Dedifferentiated amniotic fluid mesenchymal stem cell (primary cell): ENCODE measurements at regions not wholly inside any gene's neighbourhood (a gene's known extent, or its start where the extent isn't known, plus 50 kb on each side); places are given as distances from the start of the nearest gene placed in this dataset.
"Not testable (repeated sequence)": the region's sequence is repeated elsewhere in the genome, so short reads cannot be mapped to it uniquely, and the experiment has no call there.

Experiments used
- DNase-seq: peaks from one replicate; pipeline ENCODE4 v3.0.0-alpha.2; 2016; ENCODE audit errors: extremely low spot score

DNA sequence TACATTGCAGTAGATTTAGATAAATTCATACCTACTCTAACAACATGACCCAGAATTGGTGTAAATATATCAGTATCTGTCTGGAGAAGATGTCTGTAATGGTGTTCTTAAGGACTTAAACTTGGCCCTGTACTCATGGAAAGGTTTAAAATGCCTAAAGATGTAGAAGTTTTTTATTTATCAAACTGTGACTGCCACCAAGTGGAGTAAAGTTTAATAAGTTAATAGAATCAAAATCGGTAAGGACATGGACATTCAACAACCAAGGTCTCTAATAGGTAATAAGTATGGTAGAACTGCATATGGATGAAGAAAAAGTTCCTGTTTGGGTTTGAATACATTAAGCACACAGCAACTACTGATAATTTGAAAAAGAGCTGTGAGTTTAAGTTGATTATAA, 474.0 kb upstream of the NDST3 start:
- no peak for DNase-seq

DNA sequence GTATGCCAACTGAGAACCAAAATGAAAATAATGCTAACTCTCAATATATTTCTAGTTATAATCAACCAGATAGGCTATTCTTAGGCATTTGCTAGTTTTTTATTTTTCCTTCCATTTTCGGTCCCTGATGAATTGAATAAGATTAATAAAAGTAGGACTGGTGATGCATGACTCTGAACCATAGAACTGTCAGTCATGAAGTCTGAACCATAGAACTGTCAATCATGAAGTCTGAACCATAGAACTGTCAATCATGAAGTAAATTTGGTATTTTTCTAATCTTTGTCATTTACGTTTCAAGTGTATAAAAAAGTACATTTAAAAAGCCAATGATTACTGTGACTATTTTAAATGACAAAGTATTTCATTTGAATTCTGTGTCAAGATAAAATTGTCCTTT, 460.2 kb upstream of the NDST3 start:
- no peak for DNase-seq

DNA sequence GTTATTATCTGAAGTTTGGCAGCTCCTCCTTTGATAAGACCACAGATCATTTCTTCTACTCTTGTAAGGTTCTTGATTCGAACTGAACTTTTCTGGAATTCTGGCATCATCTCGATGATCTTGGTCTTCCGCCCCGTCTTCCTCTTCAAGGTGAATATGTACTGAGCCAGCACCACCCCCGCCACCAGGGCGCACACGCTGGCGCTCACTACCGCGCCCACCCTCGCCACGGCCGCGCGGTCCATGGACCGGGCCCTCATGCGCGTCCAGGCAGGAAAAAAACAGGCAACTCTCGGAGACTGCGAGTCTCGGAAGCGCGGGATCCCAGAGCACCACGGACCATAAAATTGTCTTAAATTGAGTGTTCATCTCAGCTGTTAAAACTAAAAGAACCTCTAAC, 458.4 kb upstream of the NDST3 start:
- DNase-seq, result no peak

DNA sequence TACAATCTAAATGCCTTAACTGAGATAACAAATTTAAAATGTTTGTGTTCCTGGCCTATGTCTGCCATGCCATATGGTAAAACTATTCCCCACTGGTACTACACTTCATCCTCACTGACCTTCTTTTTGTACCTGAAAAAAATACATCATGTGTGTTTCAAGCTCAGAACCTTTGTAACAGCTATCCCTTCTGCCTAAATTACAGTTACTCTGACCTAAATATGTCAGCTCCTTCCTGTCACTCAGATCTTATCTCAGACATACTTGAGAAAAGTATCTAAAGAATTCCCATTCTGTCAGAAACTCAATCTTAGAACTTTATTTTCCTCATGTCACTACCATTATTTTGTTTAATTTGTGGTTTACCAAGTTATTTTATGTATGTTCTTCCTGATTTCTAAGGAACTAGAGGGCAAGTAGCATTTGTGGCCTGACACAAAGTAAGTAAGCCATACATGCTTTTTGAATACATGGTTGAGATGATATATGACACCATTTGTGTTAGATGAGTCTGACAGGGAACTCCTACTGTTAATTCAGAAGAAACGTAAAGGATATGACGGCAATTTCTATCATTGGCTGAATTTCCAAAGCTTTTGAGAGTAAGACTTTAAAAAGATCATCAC, 456.5 kb upstream of the NDST3 start:
- no peak for DNase-seq

DNA sequence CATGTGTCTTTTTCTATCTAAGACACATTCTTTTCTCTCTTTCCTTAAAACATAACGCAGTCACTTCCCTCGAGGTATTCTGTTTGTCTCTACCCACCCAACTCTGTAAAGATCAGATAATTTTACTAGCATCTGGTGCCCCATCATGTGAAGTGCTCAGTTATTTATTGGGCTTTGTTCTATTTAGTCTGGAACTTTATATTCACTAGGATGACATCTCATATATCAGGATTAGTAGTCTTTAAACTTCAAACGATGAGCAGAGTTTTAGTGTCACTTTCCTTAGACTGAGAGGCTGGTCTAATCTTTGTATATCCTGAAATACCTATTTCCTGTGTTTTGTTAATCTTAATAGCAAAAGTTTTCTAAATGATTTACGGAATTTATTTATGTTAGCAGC, 445.5 kb upstream of the NDST3 start:
- DNase-seq, result no peak

DNA sequence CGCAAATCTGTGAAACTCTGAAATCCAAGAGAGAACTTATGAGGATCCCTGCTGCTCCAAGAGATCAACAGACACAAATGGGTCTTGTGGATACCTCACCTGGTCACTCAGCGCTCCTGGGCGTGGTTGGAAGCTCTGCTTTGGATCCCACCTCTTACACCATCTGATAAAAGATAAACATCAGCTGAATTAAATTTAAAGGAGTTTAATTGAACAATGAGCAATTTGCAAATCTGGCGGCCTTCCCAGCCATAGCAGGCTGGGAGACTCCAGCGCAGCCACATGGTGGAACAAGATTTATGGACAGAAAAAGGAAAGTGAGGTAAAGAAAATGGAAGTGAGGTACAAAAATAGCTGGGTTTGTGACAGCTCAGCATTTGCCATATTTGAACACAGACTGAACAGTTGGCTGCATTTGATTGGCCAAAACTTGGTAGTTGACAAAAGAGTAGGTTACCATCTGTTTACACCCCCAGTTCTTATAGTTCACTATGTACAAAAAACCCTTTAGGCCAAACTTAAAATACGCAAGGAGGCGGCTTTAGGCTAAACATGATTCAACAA, 437.3 kb upstream of the NDST3 start:
- no peak for DNase-seq

DNA sequence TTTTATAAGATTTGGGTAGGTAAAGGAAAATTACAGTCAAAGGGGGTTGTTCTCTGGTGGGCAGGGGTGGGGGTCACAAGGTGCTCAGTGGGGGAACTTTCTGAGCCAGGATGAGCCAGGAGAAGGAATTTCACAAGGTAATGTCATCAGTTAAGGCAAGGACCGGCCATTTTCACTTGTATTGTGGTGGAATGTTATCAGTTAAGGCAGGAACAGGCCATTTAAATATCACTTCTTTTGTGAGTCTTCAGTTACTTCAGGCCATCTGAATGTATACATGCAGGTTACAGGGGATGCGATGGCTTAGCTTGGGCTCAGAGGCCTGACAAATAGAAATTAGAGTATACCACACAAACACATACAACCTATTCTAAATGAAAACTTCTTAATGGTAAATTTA, 434.9 kb upstream of the NDST3 start:
- not testable (repeated sequence) for DNase-seq

DNA sequence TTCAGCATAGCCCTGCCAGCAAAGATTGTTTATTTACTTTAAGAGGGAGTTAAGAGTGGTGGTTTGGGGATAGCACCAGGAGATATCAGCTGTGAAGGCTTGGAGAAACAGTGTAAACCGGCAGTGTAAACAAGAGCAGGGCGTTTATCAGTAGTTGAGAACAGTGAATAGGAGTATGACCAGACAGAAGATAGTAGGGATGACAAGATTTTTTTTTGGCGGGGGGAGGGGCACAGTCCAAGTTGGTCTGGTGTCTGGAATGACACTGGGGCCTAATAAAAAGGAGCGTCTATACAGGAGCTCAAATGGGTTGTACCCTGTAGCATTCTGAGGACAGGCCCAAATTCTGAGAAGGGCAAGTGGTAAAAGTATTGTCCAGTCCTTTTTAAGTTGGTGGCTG, 433.4 kb upstream of the NDST3 start:
- DNase-seq, result not testable (repeated sequence)

DNA sequence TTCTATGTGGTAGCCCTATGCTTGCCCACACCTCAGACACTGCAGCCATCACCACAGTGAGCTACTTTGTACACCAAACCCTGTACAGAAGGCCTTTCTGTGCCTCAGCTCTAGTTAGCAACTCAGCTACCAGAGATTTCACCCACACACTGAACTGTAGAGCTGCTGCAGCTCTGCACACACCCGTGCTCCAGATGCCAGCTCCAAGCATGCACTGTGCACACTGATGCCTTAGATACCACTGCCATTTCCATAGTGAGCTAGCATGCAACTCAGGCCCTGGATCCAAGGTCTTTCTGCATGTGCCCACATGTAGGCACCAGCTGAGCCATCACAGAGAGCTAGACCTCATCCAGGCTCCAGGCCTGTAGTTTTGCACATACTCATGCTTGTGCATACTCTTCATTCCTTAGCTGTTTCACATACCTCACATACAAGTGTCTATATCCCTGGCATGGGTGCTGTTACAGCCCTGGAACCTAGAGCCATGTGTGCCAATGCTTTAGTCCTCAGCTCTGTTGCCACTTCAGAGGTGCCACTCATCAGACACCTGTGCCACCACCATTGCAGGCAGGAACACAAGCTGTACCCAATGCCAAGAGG, 423.5 kb upstream of the NDST3 start:
- DNase-seq, result no peak

DNA sequence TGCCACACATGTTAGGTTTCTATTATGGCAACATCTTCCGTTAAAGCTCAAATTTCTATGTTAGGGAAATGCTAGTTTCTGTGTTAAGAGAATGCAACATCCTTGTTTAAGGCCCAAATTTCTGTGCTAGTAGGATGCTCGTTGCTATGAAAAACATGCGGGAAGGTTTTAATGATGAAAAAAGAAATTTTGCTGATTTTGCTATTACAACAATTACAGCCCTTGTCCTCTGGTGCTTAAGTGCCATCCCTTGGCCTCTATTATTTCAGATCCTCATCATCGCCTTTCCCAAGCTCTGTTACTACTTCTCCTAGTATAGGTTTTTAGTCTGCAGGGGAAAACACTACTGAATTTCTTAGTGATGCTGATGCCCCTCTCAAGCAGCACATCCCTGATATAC, 412.6 kb upstream of the NDST3 start:
- DNase-seq, result no peak

DNA sequence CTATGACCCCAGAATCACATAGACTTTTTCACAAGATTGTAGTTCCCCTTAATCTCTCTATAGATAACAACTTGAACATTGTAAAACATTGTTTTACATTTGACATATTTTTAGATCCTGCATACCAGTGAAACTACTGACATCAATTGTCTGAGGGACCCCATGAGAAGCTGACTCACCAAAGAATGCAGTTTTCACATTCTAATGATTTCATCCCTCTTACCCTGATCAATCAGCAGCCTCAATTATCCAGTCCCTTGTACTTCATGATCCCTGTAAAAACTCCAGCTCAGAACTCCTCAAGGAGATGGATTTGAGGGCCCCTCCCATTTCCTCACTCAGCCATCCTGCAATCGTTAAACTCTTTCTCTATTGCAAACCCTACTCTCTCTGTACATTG, 411.0 kb upstream of the NDST3 start:
- DNase-seq, result no peak

DNA sequence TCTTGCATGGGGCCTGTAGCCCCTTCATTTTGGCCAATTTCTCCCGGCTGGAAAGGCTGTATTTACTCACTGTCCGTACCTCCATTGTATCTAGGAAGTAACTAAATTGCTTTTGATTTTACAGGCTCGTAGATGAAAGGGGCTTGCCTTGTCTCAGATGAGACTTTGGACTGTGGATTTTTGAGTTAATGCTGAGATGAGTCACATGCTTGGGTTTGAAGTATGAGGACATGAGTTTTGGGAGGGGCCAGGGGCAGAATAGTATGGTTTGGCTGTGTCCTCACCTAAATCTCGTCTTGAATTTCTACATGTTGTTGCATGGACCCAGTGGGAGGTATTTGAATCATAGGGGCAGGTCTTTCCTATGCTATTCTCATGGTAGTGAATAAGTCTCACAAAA, 407.6 kb upstream of the NDST3 start:
- DNase-seq, result no peak

DNA sequence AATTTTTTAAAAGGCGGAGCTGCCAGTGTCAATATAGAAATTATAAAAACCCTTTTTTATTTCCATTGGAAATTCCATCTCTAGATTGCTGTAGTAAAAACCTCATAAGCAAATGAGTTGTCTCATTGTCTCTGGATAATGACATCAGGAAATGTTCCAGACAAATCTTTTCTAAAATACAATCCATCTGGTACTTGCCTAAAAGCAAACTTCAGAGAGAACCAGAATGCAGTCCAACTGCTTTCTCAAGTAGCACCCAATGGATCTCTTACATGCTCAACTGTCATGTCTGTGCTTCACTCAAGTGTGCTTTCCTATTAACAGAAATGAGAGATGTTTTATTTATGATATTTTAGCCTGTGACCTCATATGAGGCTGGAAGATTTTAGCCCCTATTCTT, 399.6 kb upstream of the NDST3 start:
- no peak for DNase-seq

DNA sequence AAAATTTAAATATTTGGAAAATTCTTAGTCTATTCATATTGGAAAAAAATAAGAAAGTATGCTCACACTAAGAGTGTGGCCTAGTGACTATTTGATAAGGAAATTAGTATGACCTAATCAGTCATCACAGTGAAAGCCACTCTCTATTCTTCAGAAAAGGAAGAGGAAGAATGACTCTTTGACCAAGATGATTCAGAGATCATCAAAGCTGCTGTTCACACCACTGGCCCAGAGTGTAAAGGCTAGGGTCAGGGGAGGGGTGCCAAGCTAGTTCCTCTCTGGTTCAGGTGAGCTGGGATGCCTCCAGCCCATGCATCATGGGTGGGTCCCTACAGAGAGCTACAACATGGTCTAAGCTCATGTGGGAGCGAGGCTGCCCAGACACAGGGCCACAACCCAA, 396.9 kb upstream of the NDST3 start:
- no peak for DNase-seq

DNA sequence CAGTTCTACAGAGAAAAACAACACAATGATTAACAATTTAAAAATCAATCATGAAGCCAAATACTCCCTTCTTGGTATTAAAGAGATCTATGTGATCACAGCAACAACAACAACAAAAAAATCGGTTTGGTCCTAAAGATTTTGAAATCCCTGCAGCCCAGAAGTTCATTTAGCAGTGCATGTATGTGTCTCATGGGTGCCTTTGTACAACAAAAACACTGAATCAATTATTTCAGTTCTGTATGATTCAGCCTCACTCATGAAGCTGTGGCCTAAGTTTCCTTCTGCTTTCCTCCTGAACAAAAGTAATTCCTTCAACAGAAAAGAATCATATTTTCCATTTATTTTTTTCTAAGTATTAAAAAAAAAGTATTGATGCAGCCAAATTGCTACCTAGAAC, 393.4 kb upstream of the NDST3 start:
- no peak for DNase-seq

DNA sequence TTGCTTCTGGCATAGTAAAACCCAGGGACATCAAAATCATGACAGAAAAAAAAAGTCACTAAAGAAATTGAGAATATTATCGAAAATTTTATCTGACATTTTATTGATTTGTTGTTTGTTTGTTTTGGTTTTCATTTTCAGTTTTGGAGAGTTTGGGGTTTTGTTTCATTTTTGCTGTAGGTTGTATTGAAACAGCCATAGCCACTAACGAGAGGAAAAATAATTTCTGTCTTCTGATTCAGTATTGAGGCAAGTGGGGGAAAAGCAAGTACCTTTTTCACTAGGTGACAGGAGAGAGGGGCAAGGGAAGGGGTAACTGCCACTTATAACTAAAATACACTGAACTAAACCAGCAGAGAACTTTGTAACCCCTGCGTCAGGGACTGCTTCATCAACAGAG, 392.8 kb upstream of the NDST3 start:
- no peak for DNase-seq

DNA sequence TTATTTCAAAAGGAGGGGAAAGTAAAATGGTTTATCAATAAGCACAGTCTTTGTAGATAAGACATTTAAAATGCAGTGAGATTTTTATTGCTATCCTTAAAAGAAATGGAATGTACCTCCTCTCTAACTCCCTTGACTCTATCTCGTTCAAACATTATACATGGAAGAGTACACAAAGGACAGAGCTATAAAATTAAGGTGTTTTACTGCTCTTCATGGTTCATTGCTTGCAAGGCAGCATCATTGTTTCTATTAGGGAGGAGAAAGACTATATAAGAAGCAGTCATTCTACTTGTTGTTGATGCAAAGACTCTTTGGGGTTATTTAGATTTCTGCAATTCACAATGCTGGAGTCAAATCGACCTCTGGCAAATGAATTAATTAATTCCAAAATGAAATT, 380.2 kb upstream of the NDST3 start:
- no peak for DNase-seq

DNA sequence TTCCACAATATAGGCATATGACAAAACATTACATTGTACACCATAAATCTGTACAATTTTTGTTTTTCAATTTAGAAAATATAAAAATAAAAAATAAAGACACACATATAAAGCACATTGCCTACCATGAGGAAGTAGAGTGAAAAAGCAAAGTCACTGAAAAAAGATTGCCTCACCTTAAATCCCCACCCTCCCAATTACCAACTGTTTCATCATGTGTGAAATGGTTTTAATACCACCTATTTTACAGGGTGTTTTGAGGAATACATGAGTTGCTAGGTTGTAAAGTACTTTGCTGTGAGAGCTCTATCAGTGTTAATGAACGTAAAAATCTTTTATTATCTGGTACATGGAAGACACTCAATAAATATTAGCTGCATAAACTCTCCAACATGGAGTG, 373.6 kb upstream of the NDST3 start:
- no peak for DNase-seq

DNA sequence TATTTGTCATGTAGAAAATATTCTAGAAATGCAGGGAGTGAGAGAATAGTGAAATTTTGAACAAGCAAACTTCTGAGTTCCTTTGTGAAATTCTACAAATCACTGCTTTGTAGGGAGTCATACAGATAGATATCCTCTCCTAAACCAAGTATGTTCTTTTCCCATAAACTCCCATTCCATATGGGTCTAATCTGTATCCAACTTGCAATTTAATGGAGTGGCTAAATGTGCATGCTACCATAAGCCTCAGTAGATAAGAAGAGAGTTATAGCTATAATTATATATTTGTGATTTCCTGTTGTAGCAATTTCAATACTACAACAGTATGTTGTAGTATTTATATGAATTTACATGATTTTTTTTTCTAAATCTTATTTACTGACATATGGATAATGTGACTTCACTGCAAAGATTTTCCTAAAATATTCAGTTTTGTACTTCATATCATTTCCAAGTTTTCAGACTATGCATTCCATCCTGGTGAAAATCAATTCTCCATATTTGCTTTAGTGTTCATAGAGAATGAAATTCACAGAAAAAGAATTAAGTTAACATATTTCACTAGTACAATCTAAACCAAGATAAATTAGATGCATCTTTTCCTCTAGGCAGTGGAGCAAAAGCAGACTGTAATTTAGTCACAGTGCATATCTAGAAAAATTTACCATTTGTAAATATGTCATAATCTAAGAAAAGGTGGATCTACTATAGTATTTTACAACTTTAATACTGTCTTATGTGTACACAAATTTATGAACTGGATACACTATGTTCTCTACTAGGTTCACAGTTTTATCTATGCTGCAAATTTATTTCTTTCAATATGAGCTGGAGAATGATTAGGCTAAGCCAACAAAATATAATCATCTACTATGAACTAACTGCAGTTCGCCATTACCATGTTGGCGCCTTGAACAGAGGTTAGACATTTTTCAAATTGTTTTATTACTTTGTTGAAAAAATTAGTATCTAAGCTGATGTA, 372.9 kb upstream of the NDST3 start:
- no peak for DNase-seq

DNA sequence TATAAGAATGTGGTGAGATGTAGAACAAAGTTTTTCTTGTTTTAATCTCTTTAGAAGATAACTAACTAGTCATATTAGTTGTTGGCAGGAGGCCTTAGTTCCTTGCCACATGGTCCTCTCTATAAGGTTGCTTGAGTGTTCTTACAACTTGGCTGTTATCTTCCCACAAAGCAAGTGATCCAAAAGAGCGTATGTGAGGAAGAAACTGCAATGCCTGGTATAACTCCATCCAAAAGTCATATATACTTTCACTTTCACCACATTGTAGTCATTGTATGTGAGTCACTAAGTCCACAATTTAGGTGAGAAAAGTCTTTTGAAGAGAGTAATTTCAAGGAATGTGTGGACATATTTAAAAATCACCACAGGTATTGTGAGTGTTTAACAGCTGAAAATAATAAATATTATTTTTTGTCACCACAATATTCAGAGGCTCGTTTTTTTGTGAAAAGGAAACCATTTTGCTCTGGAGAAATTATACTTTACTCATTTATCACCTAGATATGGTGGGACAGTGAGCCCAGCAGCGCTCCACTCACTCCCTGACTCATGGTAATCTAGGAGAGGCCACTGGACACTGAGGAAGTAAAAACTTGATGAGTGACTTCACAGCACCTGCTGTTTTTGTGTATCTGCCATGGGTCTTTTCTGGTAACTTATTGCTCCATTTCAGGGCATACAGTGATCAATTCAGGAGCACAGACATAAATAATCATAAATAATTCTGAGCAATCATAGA, 369.4 kb upstream of the NDST3 start:
- no peak for DNase-seq

DNA sequence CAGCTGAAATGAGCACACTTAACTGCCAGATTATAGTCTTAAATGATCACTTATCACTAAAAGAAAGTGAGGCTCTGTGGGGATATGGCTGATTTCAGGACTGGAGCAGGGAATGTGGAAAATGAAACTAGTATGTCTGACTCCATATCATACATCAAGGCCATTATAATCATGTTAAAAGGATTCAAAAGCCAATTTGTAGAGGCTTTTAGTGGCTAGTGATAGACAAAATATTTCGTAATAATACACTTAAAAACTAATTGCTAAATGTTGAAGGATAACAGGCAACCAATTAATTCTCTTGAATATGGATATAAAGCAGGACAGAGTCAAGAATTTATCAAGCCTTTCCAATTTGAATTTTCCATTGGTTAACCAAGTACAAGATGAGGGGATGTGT, 358.1 kb upstream of the NDST3 start:
- DNase-seq, result no peak

DNA sequence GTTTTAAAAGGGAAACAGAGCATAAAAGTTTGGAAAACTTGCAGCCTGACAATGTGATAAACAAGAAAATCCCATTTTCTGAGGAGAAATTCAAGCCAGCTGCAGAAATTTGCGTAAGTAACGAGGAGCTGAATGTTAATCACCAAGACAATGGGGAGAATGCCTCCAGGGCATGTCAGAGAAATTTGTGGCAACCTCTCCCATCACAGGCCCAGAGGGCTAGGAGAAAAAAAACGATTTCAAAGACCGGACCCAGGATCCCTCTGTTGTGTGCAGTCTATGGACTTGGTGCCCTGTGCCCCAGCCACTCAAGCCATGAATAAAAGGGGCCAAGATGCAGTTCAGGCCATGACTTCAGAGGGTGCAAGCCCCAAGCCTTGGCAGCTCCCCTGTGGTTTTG, 355.4 kb upstream of the NDST3 start:
- no peak for DNase-seq
